Liver (tissue), 8 donors: ENCODE measurements at regions not wholly inside any gene's neighbourhood (a gene's known extent, or its start where the extent isn't known, plus 50 kb on each side); places are given as distances from the start of the nearest gene placed in this dataset.

Experiments used
- DNase-seq: peaks from one replicate; pipeline ENCODE4 v3.0.0-alpha.2; 2017; ENCODE audit warnings: low spot score
- H3K27ac ChIP-seq, 2 donors: one replicate each; pipeline ENCODE4 v1.7.0; 2013; ENCODE audit warnings: inconsistent platforms in 2 of 2, low read length in 2 of 2, control low read depth in 1 of 2, low read depth in 1 of 2, mild to moderate bottlenecking in 1 of 2
- H3K27me3 ChIP-seq, 4 donors: one replicate each; pipeline versions ENCODE4 v1.6.1 to v1.7.0; 2013; ENCODE audit warnings: low read length in 3 of 4, inconsistent platforms in 1 of 4, mild to moderate bottlenecking in 1 of 4, moderate library complexity in 1 of 4; ENCODE audit not compliant: control insufficient read depth in 4 of 4, insufficient read depth in 4 of 4
- H3K36me3 ChIP-seq, 4 donors: one replicate each; pipeline versions ENCODE4 v1.6.1 to v1.7.0; 2013; ENCODE audit warnings: low read length in 3 of 4, mild to moderate bottlenecking in 3 of 4, low read depth in 1 of 4, moderate library complexity in 1 of 4; ENCODE audit not compliant: control insufficient read depth in 4 of 4, insufficient read depth in 3 of 4
- H3K4me1 ChIP-seq, 4 donors: one replicate each; pipeline versions ENCODE4 v1.6.1 to v1.7.0; 2013; ENCODE audit warnings: low read length in 3 of 4, mild to moderate bottlenecking in 3 of 4, moderate library complexity in 1 of 4; ENCODE audit not compliant: control insufficient read depth in 4 of 4, insufficient read depth in 4 of 4
- H3K4me3 ChIP-seq, 3 donors: one replicate each; pipeline versions ENCODE4 v1.6.1 to v1.7.0; 2013; ENCODE audit warnings: low read length in 3 of 3, control low read depth in 1 of 3, low read depth in 1 of 3, mild to moderate bottlenecking in 1 of 3
- H3K9ac ChIP-seq, 2 donors: one replicate each; pipeline ENCODE4 v1.7.0; 2013; ENCODE audit warnings: low read length in 2 of 2, mild to moderate bottlenecking in 2 of 2, moderate library complexity in 2 of 2, control low read depth in 1 of 2, low read depth in 1 of 2
- H3K9me3 ChIP-seq, 4 donors: one replicate each; pipeline versions ENCODE4 v1.6.1 to v1.7.0; 2013; ENCODE audit warnings: low read length in 3 of 4; ENCODE audit not compliant: control insufficient read depth in 4 of 4
- ATF3 ChIP-seq: IDR thresholded peaks from 2 replicates; pipeline ENCODE4 v1.6.1; 2016; ENCODE audit warnings: antibody characterized with exemption
- EGR1 ChIP-seq, 2 donors: IDR thresholded peaks; 2 replicates each; pipeline ENCODE4 v1.6.1; 2016 to 2018; ENCODE audit warnings: antibody characterized with exemption in 2 of 2, low read depth in 2 of 2
- FOXA1 ChIP-seq: IDR thresholded peaks from 2 replicates; pipeline ENCODE4 v1.6.1; 2016; ENCODE audit warnings: antibody characterized with exemption
- FOXA2 ChIP-seq: IDR thresholded peaks from 2 replicates; pipeline ENCODE4 v1.6.1; 2016; ENCODE audit warnings: antibody characterized with exemption
- GABPA ChIP-seq, 2 donors: IDR thresholded peaks in 1 of 2; conservative IDR thresholded peaks in 1 of 2; 2 replicates each; pipeline ENCODE4 v1.6.1; 2016; ENCODE audit warnings: antibody characterized with exemption in 2 of 2, mild to moderate bottlenecking in 1 of 2, moderate library complexity in 1 of 2
- HNF4A ChIP-seq, 2 donors: conservative IDR thresholded peaks; 2 replicates each; pipeline ENCODE4 v1.6.1; 2016; ENCODE audit warnings: antibody characterized with exemption in 2 of 2, mild to moderate bottlenecking in 2 of 2
- HNF4G ChIP-seq: IDR thresholded peaks from 2 replicates; pipeline ENCODE4 v1.6.1; 2016; ENCODE audit warnings: antibody characterized with exemption
- JUND ChIP-seq, 2 donors: IDR thresholded peaks; 2 replicates each; pipeline ENCODE4 v1.6.1; 2016; ENCODE audit warnings: antibody characterized with exemption in 2 of 2
- NR2F2 ChIP-seq: IDR thresholded peaks from 2 replicates; pipeline ENCODE4 v1.6.1; 2016; ENCODE audit warnings: antibody characterized with exemption
- RAD21 ChIP-seq, 2 donors: IDR thresholded peaks; 2 replicates each; pipeline ENCODE4 v1.6.1; 2016; ENCODE audit warnings: antibody characterized with exemption in 2 of 2, mild to moderate bottlenecking in 2 of 2
- REST ChIP-seq: IDR thresholded peaks from 2 replicates; pipeline ENCODE4 v1.6.1; 2016; ENCODE audit warnings: antibody characterized with exemption, mild to moderate bottlenecking
- RXRA ChIP-seq, 2 donors: IDR thresholded peaks; 2 replicates each; pipeline ENCODE4 v1.6.1; 2017 to 2018; ENCODE audit warnings: antibody characterized with exemption in 2 of 2, mild to moderate bottlenecking in 1 of 2
- SP1 ChIP-seq: IDR thresholded peaks from 2 replicates; pipeline ENCODE4 v1.6.1; 2018; ENCODE audit warnings: antibody characterized with exemption, mild to moderate bottlenecking
- TAF1 ChIP-seq: conservative IDR thresholded peaks from 2 replicates; pipeline ENCODE4 v1.6.1; 2016; ENCODE audit warnings: antibody characterized with exemption, mild to moderate bottlenecking
- YY1 ChIP-seq: IDR thresholded peaks from 2 replicates; pipeline ENCODE4 v1.6.1; 2016; ENCODE audit warnings: antibody characterized with exemption, mild to moderate bottlenecking
- WGBS: extraction: QIAGEN DNeasy Blood & Tissue Kit; methylation state at CpG from one replicate; pipeline ENCODE4 v1.1.7; 2013; 5-methylcytosine and 5-hydroxymethylcytosine counted together
- TF ChIP-seq, protein P1 (sequence below): IDR thresholded peaks from 2 replicates; pipeline ENCODE4 v1.6.1; 2016; ENCODE audit warnings: antibody characterized with exemption
- TF ChIP-seq, protein P2 (sequence below): fragments of 150-350 bp; IDR thresholded peaks from 2 replicates; pipeline ENCODE4 v1.5.1; 2017; ENCODE audit warnings: improper control_type of control experiment, low read depth, low read length; ENCODE audit not compliant: missing input control
- TF ChIP-seq, protein P3 (sequence below): IDR thresholded peaks from 2 replicates; pipeline ENCODE4 v1.6.1; 2016; ENCODE audit warnings: antibody characterized with exemption
- donor health status: healthy.
- donor health status: healthy.
- donor health status: healthy.
- donor health status: healthy.
- donor health status: healthy.

DNA sequence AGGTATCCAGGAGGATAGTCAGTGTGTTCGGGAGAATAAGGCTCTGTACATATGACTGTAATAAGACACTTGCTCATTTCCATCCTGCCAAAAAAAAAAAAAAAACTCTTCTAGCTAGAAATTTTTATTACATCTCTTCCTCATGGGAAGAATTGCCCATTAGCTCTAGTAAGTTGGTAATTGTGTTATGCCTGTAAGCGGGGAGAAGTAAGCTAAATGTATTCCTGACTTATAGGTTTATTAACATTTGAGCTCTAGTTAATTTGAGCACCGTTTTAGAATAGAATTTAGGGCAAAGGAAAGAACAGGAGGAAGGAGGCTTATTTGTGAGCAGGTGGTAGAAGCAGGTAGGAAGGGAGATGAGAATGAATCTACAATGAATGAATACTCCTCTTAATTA, 1210.6 kb downstream of the SORCS1 start:
- Histone ChIP-seq H3K9ac (no peak overlapping the region), H3K27ac (no peak overlapping the region), H3K9me3 (no peaks in the 10 kb centered on the region), H3K4me1 (no peaks in the 10 kb centered on the region), H3K4me3 (no peak overlapping the region), H3K27me3 (no peaks in the 10 kb centered on the region), H3K36me3 (no peaks in the 10 kb centered on the region)
- no peak for DNase-seq
- 86% methylated on average over 3 of the region's 3 CpGs for WGBS
- TF ChIP-seq, protein P1, sequence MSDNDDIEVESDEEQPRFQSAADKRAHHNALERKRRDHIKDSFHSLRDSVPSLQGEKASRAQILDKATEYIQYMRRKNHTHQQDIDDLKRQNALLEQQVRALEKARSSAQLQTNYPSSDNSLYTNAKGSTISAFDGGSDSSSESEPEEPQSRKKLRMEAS: no peak
- no peak for TF ChIP-seq HNF4G
- TF ChIP-seq NR2F2: no peak
- TF ChIP-seq, protein P2, sequence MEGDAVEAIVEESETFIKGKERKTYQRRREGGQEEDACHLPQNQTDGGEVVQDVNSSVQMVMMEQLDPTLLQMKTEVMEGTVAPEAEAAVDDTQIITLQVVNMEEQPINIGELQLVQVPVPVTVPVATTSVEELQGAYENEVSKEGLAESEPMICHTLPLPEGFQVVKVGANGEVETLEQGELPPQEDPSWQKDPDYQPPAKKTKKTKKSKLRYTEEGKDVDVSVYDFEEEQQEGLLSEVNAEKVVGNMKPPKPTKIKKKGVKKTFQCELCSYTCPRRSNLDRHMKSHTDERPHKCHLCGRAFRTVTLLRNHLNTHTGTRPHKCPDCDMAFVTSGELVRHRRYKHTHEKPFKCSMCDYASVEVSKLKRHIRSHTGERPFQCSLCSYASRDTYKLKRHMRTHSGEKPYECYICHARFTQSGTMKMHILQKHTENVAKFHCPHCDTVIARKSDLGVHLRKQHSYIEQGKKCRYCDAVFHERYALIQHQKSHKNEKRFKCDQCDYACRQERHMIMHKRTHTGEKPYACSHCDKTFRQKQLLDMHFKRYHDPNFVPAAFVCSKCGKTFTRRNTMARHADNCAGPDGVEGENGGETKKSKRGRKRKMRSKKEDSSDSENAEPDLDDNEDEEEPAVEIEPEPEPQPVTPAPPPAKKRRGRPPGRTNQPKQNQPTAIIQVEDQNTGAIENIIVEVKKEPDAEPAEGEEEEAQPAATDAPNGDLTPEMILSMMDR: no peak
- TF ChIP-seq JUND (IDR thresholded peaks at IDR 0.05): no peak
- no peak for TF ChIP-seq GABPA (IDR thresholded peaks at IDR 0.05 in 1 of 2, conservative IDR thresholded peaks at IDR 0.05 in 1 of 2)
- TF ChIP-seq TAF1: no peak
- TF ChIP-seq HNF4A (conservative IDR thresholded peaks at IDR 0.05): no peak
- no peak for TF ChIP-seq RXRA (IDR thresholded peaks at IDR 0.05)
- TF ChIP-seq FOXA1: no peak
- TF ChIP-seq FOXA2: no peak
- TF ChIP-seq YY1: no peak
- no peak for TF ChIP-seq EGR1 (IDR thresholded peaks at IDR 0.05; ENCODE audit: low read depth in 2 of 2)
- no peak for TF ChIP-seq RAD21 (IDR thresholded peaks at IDR 0.05)
- no peak for TF ChIP-seq REST
- no peak for TF ChIP-seq SP1
- no peak for TF ChIP-seq ATF3
- TF ChIP-seq, protein P3, sequence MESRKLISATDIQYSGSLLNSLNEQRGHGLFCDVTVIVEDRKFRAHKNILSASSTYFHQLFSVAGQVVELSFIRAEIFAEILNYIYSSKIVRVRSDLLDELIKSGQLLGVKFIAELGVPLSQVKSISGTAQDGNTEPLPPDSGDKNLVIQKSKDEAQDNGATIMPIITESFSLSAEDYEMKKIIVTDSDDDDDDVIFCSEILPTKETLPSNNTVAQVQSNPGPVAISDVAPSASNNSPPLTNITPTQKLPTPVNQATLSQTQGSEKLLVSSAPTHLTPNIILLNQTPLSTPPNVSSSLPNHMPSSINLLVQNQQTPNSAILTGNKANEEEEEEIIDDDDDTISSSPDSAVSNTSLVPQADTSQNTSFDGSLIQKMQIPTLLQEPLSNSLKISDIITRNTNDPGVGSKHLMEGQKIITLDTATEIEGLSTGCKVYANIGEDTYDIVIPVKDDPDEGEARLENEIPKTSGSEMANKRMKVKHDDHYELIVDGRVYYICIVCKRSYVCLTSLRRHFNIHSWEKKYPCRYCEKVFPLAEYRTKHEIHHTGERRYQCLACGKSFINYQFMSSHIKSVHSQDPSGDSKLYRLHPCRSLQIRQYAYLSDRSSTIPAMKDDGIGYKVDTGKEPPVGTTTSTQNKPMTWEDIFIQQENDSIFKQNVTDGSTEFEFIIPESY: no peak

DNA sequence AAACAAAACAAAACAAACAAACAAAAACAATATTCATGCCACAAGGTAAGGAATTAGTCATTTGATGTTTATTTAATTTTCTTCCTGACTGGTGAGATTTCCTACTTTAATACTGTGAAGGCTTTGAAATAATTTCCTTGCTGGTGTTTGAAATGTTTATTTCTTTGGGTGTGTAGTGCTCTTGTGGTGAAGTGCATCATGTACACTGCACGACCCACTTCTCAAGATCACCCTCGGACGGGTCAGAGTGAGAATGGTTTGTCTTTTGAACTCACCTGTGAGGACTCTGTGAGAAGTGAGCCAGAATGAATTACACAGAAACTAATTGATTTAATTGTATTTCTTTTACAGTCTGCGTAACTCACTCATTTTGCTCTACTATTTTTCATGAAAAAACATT, 1211.5 kb downstream of the SORCS1 start:
- no peaks in the 10 kb centered on the region for H3K4me1 ChIP-seq
- no peak overlapping the region for H3K27ac ChIP-seq
- no peak overlapping the region for H3K9ac ChIP-seq
- no peaks in the 10 kb centered on the region for H3K36me3 ChIP-seq
- no peak for DNase-seq
- TF ChIP-seq EGR1 (IDR thresholded peaks at IDR 0.05; ENCODE audit: low read depth in 2 of 2) (no peak), HNF4G (no peak), FOXA2 (no peak), REST (no peak), NR2F2 (no peak), RAD21 (IDR thresholded peaks at IDR 0.05) (no peak), HNF4A (conservative IDR thresholded peaks at IDR 0.05) (no peak), SP1 (no peak), ATF3 (no peak), JUND (IDR thresholded peaks at IDR 0.05) (no peak)
- H3K4me3 ChIP-seq: no peak overlapping the region
- 84% methylated on average over 4 of the region's 4 CpGs for WGBS
- no peaks in the 10 kb centered on the region for H3K9me3 ChIP-seq
- H3K27me3 ChIP-seq: no peaks in the 10 kb centered on the region
